ENCODE measurements at regions not wholly inside any gene's neighbourhood (a gene's known extent, or its start where the extent isn't known, plus 50 kb on each side); places are given as distances from the start of the nearest gene placed in this dataset.

GRCh38 chr2:37852585-37853014 is 72.5 kb upstream of the RMDN2 start:
- TF ChIP-seq CTCF (IDR thresholded peaks at IDR 0.05), result no peak
- no peak for TF ChIP-seq ZFX (IDR thresholded peaks at IDR 0.05; ENCODE audit: borderline replicate concordance)

Measured in 22Rv1 (cell line).